ENCODE measurements at regions not wholly inside any gene's neighbourhood (a gene's known extent, or its start where the extent isn't known, plus 50 kb on each side); places are given as distances from the start of the nearest gene placed in this dataset.
"Not testable (repeated sequence)": the region's sequence is repeated elsewhere in the genome, so short reads cannot be mapped to it uniquely, and the experiment has no call there.

DNA sequence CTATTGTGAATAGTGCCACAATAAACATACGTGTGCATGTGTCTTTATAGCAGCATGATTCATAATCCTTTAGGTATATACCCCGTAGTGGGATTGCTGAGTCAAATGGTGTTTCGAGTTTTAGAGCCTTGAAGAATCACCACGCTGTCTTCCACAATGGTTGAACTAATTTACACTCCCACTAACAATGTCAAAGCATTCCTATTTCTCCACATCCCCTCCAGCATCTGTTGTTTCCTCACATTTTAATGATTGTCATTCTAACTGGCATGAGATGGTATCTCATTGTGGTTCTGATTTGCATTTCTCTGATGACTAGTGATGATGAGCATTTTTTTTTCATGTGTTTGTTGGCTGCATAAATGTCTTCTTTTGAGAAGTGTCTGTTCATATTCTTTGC is 110.4 kb upstream of the RGS1 start:
- H3K36me3 Mint-ChIP-seq; H3K9me3 Mint-ChIP-seq; ATAC-seq; DNase-seq (ENCODE audit: low spot score in 2 of 2); H3K27ac Mint-ChIP-seq: not testable (repeated sequence)

DNA sequence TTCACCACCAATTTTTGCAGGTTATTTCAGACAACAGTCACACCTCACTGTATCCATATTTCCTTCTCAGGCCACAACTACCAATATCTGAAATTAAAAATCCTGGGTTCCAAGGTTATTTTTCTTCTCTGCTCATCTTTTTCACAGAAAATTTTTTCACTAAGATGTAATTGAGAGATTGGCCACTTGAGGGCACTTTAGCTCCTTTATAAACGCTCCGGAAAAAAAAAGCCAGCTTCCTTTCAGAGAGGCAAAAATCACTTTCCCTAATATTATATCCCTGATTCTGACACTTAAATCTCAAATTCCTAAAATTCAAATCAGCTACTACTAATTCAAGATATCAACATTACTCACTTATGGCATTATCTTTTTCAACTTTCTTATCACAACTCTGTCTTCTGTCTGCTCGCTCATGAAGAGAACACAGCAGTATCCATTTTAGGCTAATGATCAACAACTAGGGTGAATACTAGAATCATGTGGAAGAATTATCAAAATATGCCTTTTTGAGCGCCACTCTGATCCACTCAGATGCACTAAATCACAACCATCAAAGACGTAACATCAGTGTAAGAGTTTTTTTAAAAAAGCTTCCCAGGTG is 101.4 kb upstream of the RGS1 start:
- ATAC-seq: no peak
- Mint-ChIP-seq H3K36me3 (no peaks in the 10 kb centered on the region), H3K9me3 (no peaks in the 10 kb centered on the region), H3K27ac (no peak overlapping the region)
- DNase-seq (ENCODE audit: low spot score in 2 of 2): peak in 1 of 2 donors; percentile 18

DNA sequence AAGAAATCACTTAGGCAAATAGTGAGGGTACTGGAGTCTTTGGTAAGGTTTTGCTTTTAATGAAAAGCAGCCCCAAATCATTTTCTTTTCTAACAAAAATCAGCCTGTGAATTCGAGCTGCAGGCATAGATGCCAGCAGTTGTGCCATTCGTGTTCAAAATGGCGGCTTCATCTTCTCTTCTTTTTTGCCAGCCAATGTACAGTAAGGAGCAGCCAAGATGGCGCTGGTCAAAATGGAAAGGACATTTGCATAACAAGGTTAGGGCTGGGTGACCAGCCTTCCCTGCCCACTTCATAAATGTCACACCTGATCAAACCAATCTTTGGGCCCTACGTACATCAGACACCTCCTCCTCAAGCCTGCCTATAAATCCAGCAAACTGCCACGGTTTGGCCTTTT is 100.2 kb upstream of the RGS1 start:
- no peaks in the 10 kb centered on the region for H3K9me3 Mint-ChIP-seq
- H3K36me3 Mint-ChIP-seq: no peaks in the 10 kb centered on the region
- DNase-seq (ENCODE audit: low spot score in 2 of 2) (no peak), ATAC-seq (no peak)
- no peak overlapping the region for H3K27ac Mint-ChIP-seq

DNA sequence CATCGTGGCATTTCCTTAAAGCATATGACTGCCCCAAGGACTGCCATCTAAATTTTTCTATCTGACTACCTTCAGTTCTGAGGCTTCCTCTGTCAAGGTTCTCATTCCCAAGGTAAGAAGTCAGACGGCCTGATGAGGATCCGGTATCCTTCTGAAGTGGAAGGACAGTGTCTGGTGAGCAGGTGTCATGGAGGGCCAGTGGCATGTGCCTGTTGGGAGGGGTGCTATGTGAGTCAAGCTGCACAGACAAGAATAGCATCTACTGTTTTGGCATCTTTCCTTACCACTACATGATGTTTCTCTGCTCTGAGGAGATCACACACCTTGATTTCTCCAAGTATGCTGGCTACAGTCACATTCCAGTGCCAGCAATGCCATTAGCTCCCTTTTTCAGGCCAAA is 99.6 kb upstream of the RGS1 start:
- Mint-ChIP-seq H3K9me3 (no peaks in the 10 kb centered on the region), H3K36me3 (no peaks in the 10 kb centered on the region), H3K27ac (no peak overlapping the region)
- no peak for DNase-seq (ENCODE audit: low spot score in 2 of 2)
- ATAC-seq: no peak

DNA sequence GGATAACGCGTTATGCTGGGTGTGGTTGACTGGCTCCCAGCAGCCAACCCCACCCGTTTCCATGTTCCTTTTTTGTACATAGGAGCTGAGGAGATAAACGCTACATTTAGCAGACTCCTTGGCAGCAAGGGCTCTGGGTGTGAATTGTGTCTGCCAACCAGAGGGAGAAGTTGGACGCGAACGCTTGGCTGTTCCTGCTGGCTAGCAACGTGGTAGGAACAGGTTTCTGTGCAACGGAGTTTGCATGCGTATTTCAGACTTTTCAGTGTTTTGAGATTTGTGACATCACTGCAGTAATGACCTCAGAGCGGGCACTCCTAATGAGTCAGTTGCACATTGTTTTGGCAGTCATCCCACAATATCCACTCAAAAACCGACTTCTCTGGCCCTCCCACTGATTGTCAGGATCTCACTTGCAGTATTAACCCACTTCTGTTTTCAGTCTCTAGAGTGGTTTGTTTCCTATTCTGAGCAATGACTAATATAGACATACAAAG is 98.7 kb upstream of the RGS1 start:
- H3K36me3 Mint-ChIP-seq: no peaks in the 10 kb centered on the region
- H3K27ac Mint-ChIP-seq: no peak overlapping the region
- ATAC-seq (peak in 1 of 2 donors; percentile 81), DNase-seq (ENCODE audit: low spot score in 2 of 2) (no peak)
- no peaks in the 10 kb centered on the region for H3K9me3 Mint-ChIP-seq

DNA sequence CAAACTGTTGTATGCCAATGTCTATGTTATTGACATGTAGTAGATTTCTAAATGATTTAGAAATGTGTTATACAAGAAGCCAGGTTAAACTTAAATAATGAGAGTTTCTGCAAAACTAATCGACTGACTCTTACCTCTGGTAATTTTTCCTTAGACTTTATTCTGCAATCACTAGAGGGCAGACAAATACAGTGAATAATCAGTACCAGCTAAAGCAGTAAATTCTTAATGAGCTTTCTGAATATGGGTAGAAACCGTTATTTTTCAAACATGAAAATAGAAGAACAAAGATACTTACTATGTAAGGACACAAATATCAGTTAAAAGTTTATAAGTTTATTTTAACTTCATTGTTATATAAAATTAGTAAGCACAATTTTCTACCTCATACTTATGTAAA is 97.9 kb upstream of the RGS1 start:
- Mint-ChIP-seq H3K36me3 (no peaks in the 10 kb centered on the region), H3K9me3 (no peaks in the 10 kb centered on the region), H3K27ac (no peak overlapping the region)
- DNase-seq (ENCODE audit: low spot score in 2 of 2) (no peak), ATAC-seq (peak in 1 of 2 donors; percentile 67)

DNA sequence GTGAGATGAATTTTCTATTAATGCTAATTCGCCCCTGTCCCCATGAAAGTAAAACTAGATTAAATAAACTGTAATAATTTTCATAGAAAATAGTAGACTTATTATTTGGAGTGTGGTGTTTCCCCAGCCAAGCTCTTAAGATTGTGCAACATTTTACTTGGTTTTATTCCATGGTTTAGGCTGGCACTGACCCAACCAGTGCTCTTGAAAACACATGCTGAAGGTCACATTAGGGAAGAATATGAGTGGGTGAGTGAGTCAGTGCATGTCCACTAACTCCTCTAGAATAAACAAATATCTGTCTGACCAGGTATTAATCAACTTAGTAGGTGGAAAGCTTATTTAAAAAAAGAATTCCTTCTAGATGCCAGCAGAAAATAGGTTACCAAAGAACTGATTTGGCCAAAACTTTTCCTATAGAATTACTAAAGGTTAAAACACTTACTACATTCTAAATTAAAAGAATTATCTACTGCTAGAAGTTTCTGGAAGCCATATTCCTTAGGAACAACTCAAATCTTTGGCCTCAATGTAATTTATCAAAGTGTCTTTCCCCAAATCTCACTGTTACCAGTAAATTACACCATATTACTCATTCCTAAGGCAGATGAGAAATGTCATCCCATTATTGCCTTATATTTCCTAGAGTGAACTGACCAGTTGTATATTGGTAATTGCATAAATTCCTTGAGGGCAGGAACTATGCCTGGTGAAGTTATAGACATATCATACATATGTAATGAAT is 89.7 kb upstream of the RGS1 start:
- DNase-seq (ENCODE audit: low spot score in 2 of 2): no peak
- H3K27ac Mint-ChIP-seq: no peak overlapping the region
- H3K36me3 Mint-ChIP-seq: peaks cover 0 to 6% of the 10 kb centered on the region in 2 donors
- no peaks in the 10 kb centered on the region for H3K9me3 Mint-ChIP-seq
- ATAC-seq: no peak

DNA sequence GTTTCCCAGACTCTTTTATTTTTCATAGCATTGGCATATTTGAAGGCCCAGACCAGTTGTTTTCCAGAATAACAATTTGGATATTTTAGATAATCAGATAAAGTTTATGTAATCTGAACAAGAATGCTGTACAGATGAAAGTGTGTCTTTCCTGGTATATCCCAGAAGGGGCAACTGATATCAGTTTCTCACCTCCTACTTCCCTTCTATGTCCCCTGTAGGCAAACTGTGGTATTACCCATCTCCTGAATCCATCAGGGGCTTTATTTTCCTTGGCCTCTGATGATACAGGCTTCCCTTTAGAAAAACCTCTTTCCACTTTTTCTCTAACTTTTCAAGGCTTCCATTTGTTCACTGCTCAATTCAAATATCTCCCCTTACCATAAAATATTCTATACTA is 87.5 kb upstream of the RGS1 start:
- Mint-ChIP-seq H3K9me3 (no peaks in the 10 kb centered on the region), H3K27ac (no peak overlapping the region), H3K36me3 (peaks cover 0 to 6% of the 10 kb centered on the region in 2 donors)
- ATAC-seq: no peak
- DNase-seq (ENCODE audit: low spot score in 2 of 2): no peak

DNA sequence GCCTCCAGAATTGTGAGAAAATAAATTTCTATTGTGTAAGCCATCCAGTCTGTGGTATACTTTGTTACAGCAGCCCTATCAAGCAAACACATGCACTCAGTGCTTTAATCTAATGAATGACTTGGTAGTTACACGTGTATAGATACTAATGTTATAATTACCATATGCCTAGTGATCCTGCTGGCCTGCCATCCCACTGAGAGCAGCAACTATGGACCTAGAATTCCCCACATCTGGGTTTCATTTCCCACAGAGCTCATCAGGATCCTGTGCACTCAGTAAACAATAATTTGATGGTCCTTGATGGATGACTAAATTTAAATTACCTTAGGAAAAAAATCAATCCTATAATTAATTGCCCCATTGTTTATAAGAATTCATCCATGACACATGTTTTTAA is 86.5 kb upstream of the RGS1 start:
- Mint-ChIP-seq H3K27ac (no peak overlapping the region), H3K36me3 (peaks cover 0 to 2% of the 10 kb centered on the region in 2 donors), H3K9me3 (no peaks in the 10 kb centered on the region)
- no peak for DNase-seq (ENCODE audit: low spot score in 2 of 2)
- no peak for ATAC-seq

DNA sequence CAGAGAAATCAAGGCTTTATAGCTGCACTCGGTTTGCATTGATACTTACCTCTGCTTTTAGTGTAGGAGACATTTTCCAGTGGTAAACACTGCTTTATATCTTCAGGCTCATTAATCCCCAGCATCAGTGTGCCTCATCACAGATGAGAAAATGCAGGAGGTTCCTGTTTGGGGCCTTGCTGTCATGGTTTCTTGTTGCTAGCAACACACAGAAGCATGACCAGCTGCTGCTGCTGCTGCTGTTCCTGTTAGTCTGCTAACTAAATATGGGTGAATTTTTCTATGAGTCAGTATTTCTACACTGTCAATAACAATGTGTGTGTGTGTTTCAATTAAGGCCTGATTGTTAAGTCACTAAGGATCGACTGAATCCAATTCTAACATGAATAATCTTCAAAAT is 85.8 kb upstream of the RGS1 start:
- Mint-ChIP-seq H3K36me3 (no peaks in the 10 kb centered on the region), H3K27ac (no peak overlapping the region), H3K9me3 (no peaks in the 10 kb centered on the region)
- ATAC-seq (peak in 1 of 2 donors; percentile 89), DNase-seq (ENCODE audit: low spot score in 2 of 2) (no peak)

DNA sequence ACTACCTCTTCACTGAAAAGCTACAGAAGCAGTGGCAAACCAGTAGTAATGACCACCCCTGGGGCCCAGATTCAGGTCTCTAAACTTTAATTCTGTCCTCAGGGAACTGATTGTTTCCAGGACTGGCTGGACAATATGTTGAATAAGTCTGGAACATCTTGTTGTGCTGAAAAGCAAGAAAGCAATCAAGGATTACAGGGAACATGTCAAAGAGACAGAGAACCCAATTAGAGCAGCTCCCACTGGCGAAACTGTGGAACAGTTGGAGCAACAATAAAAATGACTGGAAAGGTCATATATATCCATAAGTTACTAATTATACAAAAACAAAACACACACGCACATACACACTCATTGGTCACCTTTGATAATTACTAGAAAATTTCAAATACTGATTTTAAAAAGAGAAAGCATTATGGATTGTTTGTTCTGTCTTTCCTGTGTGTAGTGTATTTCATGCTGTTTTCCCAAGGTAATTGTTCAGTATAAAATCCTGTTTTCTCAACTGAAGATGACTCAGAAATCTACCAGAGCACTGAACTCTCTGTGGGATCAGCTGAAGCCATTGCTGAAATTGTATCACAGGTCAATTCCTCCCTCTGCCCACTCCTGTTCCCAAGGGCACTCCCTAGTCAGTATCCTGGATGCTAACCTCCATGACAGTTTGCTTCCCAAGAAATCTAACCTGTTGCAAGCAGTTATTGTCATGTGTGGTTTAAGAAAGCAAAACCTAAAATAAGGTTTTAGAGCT is 83.6 kb upstream of the RGS1 start:
- Mint-ChIP-seq H3K36me3 (no peaks in the 10 kb centered on the region), H3K9me3 (no peaks in the 10 kb centered on the region), H3K27ac (no peak overlapping the region)
- no peak for DNase-seq (ENCODE audit: low spot score in 2 of 2)
- no peak for ATAC-seq

DNA sequence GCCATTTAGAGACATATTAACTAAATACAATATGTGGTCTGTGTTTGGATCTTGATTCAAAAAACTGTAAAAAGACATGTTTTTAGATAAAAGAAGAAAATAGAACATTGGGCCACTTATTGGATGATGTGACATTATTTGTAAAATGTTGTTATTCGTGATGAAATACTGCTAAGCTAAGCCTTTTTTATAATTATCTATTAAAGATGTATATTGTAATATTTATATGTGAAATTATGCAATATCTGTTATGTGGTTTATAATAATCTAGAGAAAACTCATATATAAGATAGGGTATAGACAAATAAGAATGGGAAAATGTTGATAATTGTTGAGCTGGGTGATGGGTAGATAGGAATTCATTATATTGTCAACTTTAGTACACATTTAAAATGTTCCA is 82.0 kb upstream of the RGS1 start:
- DNase-seq (ENCODE audit: low spot score in 2 of 2) (no peak), ATAC-seq (no peak)
- peaks cover 4 to 5% of the 10 kb centered on the region in 2 donors for H3K36me3 Mint-ChIP-seq
- H3K27ac Mint-ChIP-seq: no peak overlapping the region
- H3K9me3 Mint-ChIP-seq: peaks cover 5% of the 10 kb centered on the region in 2 donors

DNA sequence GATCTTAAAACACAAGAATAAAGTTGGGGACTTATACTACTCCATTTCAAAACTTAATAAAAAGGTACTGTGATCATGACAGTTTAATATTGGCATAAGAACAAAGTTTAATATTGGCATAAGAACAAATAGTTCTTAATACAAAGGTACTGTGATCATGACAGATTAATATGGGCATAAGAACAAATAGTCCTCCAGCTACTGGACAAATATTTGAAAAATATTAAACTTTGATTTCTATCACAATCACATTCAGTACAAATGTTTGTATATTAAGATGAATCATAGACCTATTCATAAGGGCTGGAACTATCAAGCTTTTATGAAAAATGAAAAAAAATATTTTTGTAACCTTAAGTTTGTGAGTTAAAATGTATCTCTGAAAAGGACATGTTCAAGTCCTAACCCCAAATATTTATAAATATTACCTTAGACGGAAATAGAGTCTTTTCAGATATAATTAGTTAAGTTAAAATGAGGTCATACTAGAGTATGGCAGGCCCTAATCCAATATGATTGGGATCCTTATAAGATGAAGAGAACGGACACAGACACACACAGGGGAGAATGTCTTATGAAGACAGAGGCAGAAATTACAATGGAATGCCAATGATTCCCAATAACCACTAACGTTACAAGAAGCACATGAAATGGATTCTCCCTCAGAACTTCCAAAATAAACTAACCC is 79.1 kb upstream of the RGS1 start:
- peaks cover 7 to 10% of the 10 kb centered on the region in 2 donors for H3K36me3 Mint-ChIP-seq
- H3K9me3 Mint-ChIP-seq: peaks cover 6 to 7% of the 10 kb centered on the region in 2 donors
- no peak for ATAC-seq
- H3K27ac Mint-ChIP-seq: no peak overlapping the region
- DNase-seq (ENCODE audit: low spot score in 2 of 2): no peak

DNA sequence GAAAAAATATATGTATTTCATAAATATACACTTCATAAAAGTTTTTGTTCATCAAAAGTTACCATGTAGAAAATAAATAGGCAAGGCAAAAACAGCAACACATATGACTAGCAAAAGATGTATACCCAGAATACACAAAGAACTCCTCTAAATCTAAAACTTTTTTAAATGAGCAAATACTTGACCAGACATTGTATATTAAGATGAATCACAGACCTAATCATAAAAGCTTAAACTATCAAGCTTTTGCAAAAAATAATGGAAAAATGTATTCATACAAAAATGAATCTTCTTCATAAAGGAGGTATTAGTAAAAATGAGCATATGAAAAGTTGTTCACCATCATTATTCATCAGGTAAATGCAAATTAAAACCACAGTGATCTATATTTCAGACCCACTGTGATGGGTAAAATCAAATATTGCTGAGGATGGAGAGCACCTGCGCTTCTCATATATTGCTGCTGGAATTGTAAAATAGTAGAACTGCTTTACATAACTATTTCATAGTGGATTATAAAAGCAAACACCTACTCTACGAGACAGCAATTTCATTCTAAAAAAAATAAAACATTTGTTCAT is 78.3 kb upstream of the RGS1 start:
- Mint-ChIP-seq H3K9me3 (peaks cover 6 to 7% of the 10 kb centered on the region in 2 donors), H3K27ac (no peak overlapping the region), H3K36me3 (peaks cover 7 to 10% of the 10 kb centered on the region in 2 donors)
- ATAC-seq (peak in 1 of 2 donors; percentile 64), DNase-seq (ENCODE audit: low spot score in 2 of 2) (no peak)

DNA sequence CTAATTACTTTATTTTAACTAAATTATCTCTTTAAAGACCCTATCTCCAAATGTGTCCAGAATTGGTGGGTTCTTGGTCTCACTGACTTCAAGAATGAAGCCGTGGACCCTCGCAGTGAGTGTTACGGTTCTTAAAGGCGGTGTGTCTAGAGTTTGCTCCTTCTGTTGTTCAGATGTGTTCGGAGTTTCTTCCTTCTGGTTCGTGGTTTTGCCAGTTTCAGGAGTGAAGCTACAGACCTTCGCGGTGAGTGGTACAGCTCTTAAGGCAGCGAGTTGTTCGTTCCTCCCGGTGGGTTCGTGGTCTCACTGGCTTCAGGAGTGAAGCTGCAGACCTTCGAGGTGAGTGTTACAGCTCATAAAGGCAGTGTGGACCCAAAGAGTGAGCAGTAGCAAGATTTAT is 77.5 kb upstream of the RGS1 start:
- peak in 1 of 2 donors; percentile 24 for ATAC-seq
- DNase-seq (ENCODE audit: low spot score in 2 of 2); H3K9me3 Mint-ChIP-seq: not testable (repeated sequence)

DNA sequence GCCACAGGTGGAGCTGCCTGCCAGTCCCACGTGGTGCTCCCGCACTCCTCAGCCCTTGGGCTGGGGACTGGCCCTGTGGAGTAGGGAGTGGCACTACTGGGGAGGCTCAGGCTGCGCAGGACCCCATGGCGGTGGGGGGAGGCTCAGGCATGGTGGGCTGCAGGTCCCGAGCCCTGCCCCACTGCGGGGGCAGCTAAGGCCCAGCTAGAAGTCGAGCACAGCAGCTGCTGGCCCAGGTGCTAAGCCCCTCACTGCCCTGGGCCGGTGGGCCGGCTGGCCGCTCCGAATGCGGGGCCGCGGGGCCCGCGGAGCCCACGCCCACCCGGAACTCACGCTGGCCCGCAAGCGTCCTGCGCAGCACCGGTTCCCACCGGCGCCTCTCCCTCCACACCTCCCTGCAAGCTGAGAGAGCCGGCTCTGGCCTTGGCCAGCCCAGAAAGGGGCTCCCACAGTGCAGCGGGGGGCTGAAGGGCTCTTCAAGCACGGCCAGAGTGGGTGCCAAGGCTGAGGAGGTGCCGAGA is 76.5 kb upstream of the RGS1 start:
- not testable (repeated sequence) for H3K27ac Mint-ChIP-seq; H3K9me3 Mint-ChIP-seq; ATAC-seq; DNase-seq (ENCODE audit: low spot score in 2 of 2)
- peaks cover 7 to 10% of the 10 kb centered on the region in 2 donors for H3K36me3 Mint-ChIP-seq

More for the DNA sequence above, 77.5 kb upstream of the RGS1 start:
- H3K36me3 Mint-ChIP-seq: peaks cover 7 to 10% of the 10 kb centered on the region in 2 donors
- not testable (repeated sequence) for H3K27ac Mint-ChIP-seq
